GM12873 (cell line): ENCODE measurements at regions not wholly inside any gene's neighbourhood (a gene's known extent, or its start where the extent isn't known, plus 50 kb on each side); places are given as distances from the start of the nearest gene placed in this dataset.
A peak's percentile ranks its signal among the peaks of the same experiment; 100 is the strongest.

ENCODE experiments used
- CTCF ChIP-seq: IDR thresholded peaks from 2 replicates; pipeline ENCODE4 v1.5.1; 2012; ENCODE audit warnings: low read depth, mild to moderate bottlenecking, moderate library complexity, low read length, control low read depth; ENCODE audit not compliant: insufficient read depth; ENCODE audit errors: missing control alignments

GRCh38 chr5:67494186-67494855, 297.7 kb upstream of the CD180 start:
- TF ChIP-seq CTCF = no peak

GRCh38 chr5:67493676-67494075, 297.1 kb upstream of the CD180 start:
- peak; percentile 13 for TF ChIP-seq CTCF

GRCh38 chr5:67490543-67491321, 294.1 kb upstream of the CD180 start:
- no peak for TF ChIP-seq CTCF

- TF ChIP-seq CTCF = no peak
These were observed 292.3 kb upstream of the CD180 start for GRCh38 chr5:67488885-67489284.

- TF ChIP-seq CTCF = no peak
These were observed 291.3 kb upstream of the CD180 start for GRCh38 chr5:67487862-67488261.

- no peak for TF ChIP-seq CTCF
These were observed 286.9 kb upstream of the CD180 start for GRCh38 chr5:67483453-67484030.

GRCh38 chr5:67481362-67481761, 284.8 kb upstream of the CD180 start:
- no peak for TF ChIP-seq CTCF
